ENCODE measurements at regions not wholly inside any gene's neighbourhood (a gene's known extent, or its start where the extent isn't known, plus 50 kb on each side); places are given as distances from the start of the nearest gene placed in this dataset.
"Not testable (repeated sequence)": the region's sequence is repeated elsewhere in the genome, so short reads cannot be mapped to it uniquely, and the experiment has no call there.

DNA sequence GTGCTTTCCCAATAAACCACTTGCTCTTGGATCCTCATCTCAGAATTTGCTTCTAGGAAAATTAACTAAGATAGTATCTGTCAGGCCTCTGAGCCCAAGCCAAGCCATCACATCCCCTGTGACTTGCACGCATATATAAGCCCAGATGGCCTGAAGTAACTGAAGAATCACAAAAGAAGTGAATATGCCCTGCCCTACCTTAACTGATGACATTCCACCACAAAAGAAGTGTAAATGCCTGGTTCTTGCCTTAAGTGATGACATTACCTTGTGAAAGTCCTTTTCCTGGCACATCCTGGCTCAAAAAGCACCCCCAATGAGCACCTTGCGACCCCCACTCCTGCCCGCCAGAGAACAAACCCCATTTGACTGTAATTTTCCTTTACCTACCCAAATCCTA is 255.0 kb upstream of the SPTLC3 start:
- not testable (repeated sequence) for TF ChIP-seq FOXA1 (IDR thresholded peaks at IDR 0.05); CTCF (IDR thresholded peaks at IDR 0.05; ENCODE audit: low read depth, low read length, missing input control); YY1 (IDR thresholded peaks at IDR 0.05); MAX (IDR thresholded peaks at IDR 0.05); HNF4A (conservative IDR thresholded peaks at IDR 0.05); RAD21 (IDR thresholded peaks at IDR 0.05); HNF4G (IDR thresholded peaks at IDR 0.05); TAF1 (conservative IDR thresholded peaks at IDR 0.05); ATF3 (IDR thresholded peaks at IDR 0.05); GABPA (IDR thresholded peaks at IDR 0.05 in 1 of 2, conservative IDR thresholded peaks at IDR 0.05 in 1 of 2); JUND (IDR thresholded peaks at IDR 0.05); SP1 (IDR thresholded peaks at IDR 0.05)
- TF ChIP-seq, protein P1, sequence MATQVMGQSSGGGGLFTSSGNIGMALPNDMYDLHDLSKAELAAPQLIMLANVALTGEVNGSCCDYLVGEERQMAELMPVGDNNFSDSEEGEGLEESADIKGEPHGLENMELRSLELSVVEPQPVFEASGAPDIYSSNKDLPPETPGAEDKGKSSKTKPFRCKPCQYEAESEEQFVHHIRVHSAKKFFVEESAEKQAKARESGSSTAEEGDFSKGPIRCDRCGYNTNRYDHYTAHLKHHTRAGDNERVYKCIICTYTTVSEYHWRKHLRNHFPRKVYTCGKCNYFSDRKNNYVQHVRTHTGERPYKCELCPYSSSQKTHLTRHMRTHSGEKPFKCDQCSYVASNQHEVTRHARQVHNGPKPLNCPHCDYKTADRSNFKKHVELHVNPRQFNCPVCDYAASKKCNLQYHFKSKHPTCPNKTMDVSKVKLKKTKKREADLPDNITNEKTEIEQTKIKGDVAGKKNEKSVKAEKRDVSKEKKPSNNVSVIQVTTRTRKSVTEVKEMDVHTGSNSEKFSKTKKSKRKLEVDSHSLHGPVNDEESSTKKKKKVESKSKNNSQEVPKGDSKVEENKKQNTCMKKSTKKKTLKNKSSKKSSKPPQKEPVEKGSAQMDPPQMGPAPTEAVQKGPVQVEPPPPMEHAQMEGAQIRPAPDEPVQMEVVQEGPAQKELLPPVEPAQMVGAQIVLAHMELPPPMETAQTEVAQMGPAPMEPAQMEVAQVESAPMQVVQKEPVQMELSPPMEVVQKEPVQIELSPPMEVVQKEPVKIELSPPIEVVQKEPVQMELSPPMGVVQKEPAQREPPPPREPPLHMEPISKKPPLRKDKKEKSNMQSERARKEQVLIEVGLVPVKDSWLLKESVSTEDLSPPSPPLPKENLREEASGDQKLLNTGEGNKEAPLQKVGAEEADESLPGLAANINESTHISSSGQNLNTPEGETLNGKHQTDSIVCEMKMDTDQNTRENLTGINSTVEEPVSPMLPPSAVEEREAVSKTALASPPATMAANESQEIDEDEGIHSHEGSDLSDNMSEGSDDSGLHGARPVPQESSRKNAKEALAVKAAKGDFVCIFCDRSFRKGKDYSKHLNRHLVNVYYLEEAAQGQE (IDR thresholded peaks at IDR 0.05): not testable (repeated sequence)
